ENCODE measurements at regions not wholly inside any gene's neighbourhood (a gene's known extent, or its start where the extent isn't known, plus 50 kb on each side); places are given as distances from the start of the nearest gene placed in this dataset.
"Not testable (repeated sequence)": the region's sequence is repeated elsewhere in the genome, so short reads cannot be mapped to it uniquely, and the experiment has no call there.

DNA sequence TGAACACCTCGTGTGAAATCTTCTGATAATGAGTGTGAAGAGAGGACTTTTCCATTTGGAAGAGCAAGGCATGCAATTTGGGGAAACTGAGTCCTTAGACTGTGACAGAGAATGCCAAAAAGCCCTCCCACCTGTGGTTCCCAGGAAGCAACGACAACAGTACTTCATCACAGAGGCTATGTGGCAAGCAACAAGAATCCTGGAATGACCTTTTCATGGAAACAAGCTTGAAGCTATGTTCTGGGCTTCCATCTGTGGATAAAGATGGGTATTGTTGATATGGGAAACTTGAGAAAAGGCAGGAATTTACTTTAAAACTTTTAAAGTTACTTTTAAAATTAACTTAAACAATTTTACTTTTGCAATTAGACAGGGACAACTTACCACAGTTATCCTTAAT is 131.2 kb upstream of the ANKH start:
- DNase-seq (ENCODE audit: low read depth), result no peak
- in situ Hi-C loops (cut with HindIII; ENCODE audit: low sequenced_read_pairs), result loop anchor here (5.0 kb wide), 3 partner anchors 90 to 270 kb away; partner anchors contain the start of gene ANKH
- H3K4me3 ChIP-seq (ENCODE audit: low read depth, low read length), result no peak overlapping the region
- TF ChIP-seq, protein P1, sequence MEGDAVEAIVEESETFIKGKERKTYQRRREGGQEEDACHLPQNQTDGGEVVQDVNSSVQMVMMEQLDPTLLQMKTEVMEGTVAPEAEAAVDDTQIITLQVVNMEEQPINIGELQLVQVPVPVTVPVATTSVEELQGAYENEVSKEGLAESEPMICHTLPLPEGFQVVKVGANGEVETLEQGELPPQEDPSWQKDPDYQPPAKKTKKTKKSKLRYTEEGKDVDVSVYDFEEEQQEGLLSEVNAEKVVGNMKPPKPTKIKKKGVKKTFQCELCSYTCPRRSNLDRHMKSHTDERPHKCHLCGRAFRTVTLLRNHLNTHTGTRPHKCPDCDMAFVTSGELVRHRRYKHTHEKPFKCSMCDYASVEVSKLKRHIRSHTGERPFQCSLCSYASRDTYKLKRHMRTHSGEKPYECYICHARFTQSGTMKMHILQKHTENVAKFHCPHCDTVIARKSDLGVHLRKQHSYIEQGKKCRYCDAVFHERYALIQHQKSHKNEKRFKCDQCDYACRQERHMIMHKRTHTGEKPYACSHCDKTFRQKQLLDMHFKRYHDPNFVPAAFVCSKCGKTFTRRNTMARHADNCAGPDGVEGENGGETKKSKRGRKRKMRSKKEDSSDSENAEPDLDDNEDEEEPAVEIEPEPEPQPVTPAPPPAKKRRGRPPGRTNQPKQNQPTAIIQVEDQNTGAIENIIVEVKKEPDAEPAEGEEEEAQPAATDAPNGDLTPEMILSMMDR (IDR thresholded peaks at IDR 0.05; ENCODE audit: low read depth, low read length, missing control alignments), result no peak

GRCh38 chr5:15002173-15002572 is 130.6 kb upstream of the ANKH start:
- in situ Hi-C loops (cut with HindIII; ENCODE audit: low sequenced_read_pairs), result loop anchor here (5.0 kb wide), 3 partner anchors 90 to 270 kb away; partner anchors contain the start of gene ANKH
- H3K4me3 ChIP-seq (ENCODE audit: low read depth, low read length), result no peak overlapping the region
- no peak for DNase-seq (ENCODE audit: low read depth)
- TF ChIP-seq, protein P1 (IDR thresholded peaks at IDR 0.05; ENCODE audit: low read depth, low read length, missing control alignments), result no peak

DNA sequence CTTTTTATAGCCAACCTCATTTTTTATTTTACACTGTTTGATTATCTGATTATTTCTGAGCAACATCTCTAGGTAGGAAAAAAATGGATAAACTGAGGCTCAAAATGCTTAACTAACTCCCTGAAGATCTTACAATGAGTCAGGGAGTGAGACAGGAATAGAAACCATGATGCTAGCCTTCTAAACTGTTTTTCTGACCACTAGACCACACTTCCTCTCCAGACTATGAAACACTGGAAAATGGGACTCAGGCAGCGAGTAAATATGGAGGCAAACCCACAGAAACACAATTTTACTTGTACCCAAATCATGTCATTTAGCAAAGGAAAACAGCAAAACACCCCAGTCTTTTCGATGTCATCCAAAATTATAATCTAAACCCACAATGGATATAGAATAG is 129.9 kb upstream of the ANKH start:
- H3K4me3 ChIP-seq (ENCODE audit: low read depth, low read length), result no peak overlapping the region
- in situ Hi-C loops (cut with HindIII; ENCODE audit: low sequenced_read_pairs), result loop anchor here (5.0 kb wide), 3 partner anchors 89 to 269 kb away; partner anchors contain the start of gene ANKH
- no peak for DNase-seq (ENCODE audit: low read depth)
- TF ChIP-seq, protein P1 (IDR thresholded peaks at IDR 0.05; ENCODE audit: low read depth, low read length, missing control alignments), result no peak

- TF ChIP-seq, protein P1 (IDR thresholded peaks at IDR 0.05; ENCODE audit: low read depth, low read length, missing control alignments), result no peak
- DNase-seq (ENCODE audit: low read depth), result no peak
- H3K4me3 ChIP-seq (ENCODE audit: low read depth, low read length), result no peak overlapping the region
- in situ Hi-C loops (cut with HindIII; ENCODE audit: low sequenced_read_pairs), result no loop called here
These were observed 126.9 kb upstream of the ANKH start for GRCh38 chr5:14998491-14998890.

DNA sequence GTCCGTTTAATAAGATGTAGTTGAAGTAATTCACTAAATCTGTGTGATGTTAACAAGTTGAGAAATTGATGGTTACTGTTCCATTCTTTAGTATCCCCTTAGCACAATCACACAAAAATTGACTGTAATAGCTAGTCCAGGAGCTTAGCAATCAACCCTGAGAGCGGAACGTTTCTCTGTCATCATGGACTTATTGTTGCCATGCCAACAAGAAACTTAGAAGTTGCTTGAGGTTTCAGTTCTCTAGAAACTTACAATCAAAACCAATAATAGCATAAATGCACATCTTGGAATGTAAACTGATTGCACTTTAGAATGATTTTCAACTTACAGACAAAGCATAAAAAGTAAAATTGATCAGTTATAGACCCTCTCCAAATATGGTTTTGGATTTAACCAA is 125.4 kb upstream of the ANKH start:
- H3K4me3 ChIP-seq (ENCODE audit: low read depth, low read length), result no peak overlapping the region

GRCh38 chr5:14995229-14995628 is 123.7 kb upstream of the ANKH start:
- no peak for DNase-seq (ENCODE audit: low read depth)
- in situ Hi-C loops (cut with HindIII; ENCODE audit: low sequenced_read_pairs), result no loop called here
- H3K4me3 ChIP-seq (ENCODE audit: low read depth, low read length), result no peak overlapping the region
- TF ChIP-seq, protein P1 (IDR thresholded peaks at IDR 0.05; ENCODE audit: low read depth, low read length, missing control alignments), result no peak

More for the DNA sequence above, 125.4 kb upstream of the ANKH start:
- no peak for DNase-seq (ENCODE audit: low read depth)
- TF ChIP-seq, protein P1 (IDR thresholded peaks at IDR 0.05; ENCODE audit: low read depth, low read length, missing control alignments), result no peak
- in situ Hi-C loops (cut with HindIII; ENCODE audit: low sequenced_read_pairs), result no loop called here

GRCh38 chr5:14993459-14994133 is 122.0 kb upstream of the ANKH start:
- H3K4me3 ChIP-seq (ENCODE audit: low read depth, low read length); in situ Hi-C loops (cut with HindIII; ENCODE audit: low sequenced_read_pairs); DNase-seq (ENCODE audit: low read depth): not testable (repeated sequence)

- in situ Hi-C loops (cut with HindIII; ENCODE audit: low sequenced_read_pairs); H3K4me3 ChIP-seq (ENCODE audit: low read depth, low read length); DNase-seq (ENCODE audit: low read depth): not testable (repeated sequence)
These were observed 121.3 kb upstream of the ANKH start for GRCh38 chr5:14992751-14993458.
